ENCODE measurements at regions not wholly inside any gene's neighbourhood (a gene's known extent, or its start where the extent isn't known, plus 50 kb on each side); places are given as distances from the start of the nearest gene placed in this dataset.

DNA sequence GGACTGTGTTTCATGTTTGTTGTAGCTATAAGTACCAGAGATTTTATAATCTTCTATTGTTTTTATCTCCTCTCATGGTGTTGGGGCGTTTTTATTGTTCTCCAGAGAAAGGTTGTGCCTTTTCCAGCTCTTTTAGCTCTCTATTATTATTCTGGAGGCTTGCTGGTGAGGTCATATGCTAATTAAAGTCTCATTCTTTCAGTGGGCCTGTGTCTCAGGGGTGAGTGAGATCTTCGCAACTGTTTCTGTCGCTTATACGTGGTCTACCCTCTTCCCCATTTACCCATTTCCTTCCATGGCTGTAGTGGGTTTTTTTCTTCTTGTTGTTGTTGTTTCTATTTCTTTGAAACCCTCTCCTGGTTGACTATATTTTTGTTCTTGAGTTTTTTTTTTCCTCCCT lies 584.9 kb downstream of the TMEM182 start:
- POLR2A ChIA-PET, result no interaction called here
- dilution Hi-C loops (cut with MboI; ENCODE audit: extremely low pct_ligation_motif_present, low sequenced_read_pairs), result no loop called here

DNA sequence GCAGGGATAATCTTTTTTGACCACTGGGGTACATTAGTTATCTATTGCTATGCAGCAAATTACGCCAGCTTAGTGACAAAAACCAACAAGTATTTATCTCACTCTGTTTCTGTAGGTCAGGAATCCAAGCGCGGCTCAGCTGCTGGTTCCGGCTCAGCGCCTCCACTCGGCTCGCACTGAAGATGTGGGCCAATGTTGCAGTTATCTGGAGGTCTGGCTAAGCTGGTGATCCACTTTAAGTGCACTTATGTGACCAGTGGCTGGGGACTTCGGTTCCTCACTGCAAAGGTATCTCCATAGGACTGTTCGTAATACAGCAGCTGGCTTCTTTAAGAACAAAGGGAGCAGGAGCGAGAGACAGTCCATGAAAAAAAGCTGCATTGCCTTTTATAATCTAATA lies 591.9 kb downstream of the TMEM182 start:
- H3K4me2 ChIP-seq (ENCODE audit: insufficient read depth, low read length), result no peak overlapping the region
- H2AFZ ChIP-seq (ENCODE audit: low read depth, low read length), result no peak overlapping the region
- no peak overlapping the region for H3K4me3 ChIP-seq (replicated peaks in 1 of 3; ENCODE audit: insufficient read depth in 1 of 3, low read depth in 1 of 3, low read length in 3 of 3)
- no TSS peak for BruUV-seq (replicated peaks)
- no peaks in the 10 kb centered on the region for H3K9me3 ChIP-seq (replicated peaks; ENCODE audit: control insufficient read depth, insufficient read depth, low read length)
- TF ChIP-seq MYC (IDR thresholded peaks at IDR 0.05; ENCODE audit: low read depth, low read length), result no peak
- TF ChIP-seq POLR2AphosphoS5 (IDR thresholded peaks at IDR 0.05; ENCODE audit: insufficient read depth, low read depth, low read length), result no peak
- TF ChIP-seq GATA2 (IDR thresholded peaks at IDR 0.05; ENCODE audit: insufficient read depth, insufficient read length, low read depth, low read length), result no peak
- no peak for TF ChIP-seq EZH2 (IDR thresholded peaks at IDR 0.05; ENCODE audit: borderline replicate concordance, low read depth, low read length, severe bottlenecking)
- TF ChIP-seq, protein P1, sequence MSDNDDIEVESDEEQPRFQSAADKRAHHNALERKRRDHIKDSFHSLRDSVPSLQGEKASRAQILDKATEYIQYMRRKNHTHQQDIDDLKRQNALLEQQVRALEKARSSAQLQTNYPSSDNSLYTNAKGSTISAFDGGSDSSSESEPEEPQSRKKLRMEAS (IDR thresholded peaks at IDR 0.05; ENCODE audit: insufficient read depth, insufficient read length), result no peak
- ChIA-PET CTCF (no interaction called here), POLR2A (no interaction called here)
- DNase-seq (ENCODE audit: low read depth, low spot score) (no peak), FAIRE-seq (no peak)
- no peaks in the 10 kb centered on the region for H3K27me3 ChIP-seq (ENCODE audit: control insufficient read depth in 2 of 2, insufficient read depth in 2 of 2, low read length in 2 of 2)
- no peak overlapping the region for H3K9ac ChIP-seq (replicated peaks; ENCODE audit: extremely low read depth, insufficient read depth, low read length)
- no peaks in the 10 kb centered on the region for H3K36me3 ChIP-seq (ENCODE audit: control insufficient read depth in 2 of 2, extremely low read depth in 1 of 2, insufficient read depth in 2 of 2, low read length in 2 of 2)
- no peak overlapping the region for H3K27ac ChIP-seq (ENCODE audit: insufficient read depth, low read depth, low read length)
- intact Hi-C loops (cut with micrococcal nuclease) (no loop called here), dilution Hi-C loops (cut with MboI; ENCODE audit: extremely low pct_ligation_motif_present, low sequenced_read_pairs) (no loop called here)
- no peaks in the 10 kb centered on the region for H3K9me1 ChIP-seq (replicated peaks; ENCODE audit: control insufficient read depth, extremely low read depth, insufficient read depth, low read length)
- no peaks in the 10 kb centered on the region for H3K79me2 ChIP-seq (ENCODE audit: control insufficient read depth, insufficient read depth, low read length)
- no peaks in the 10 kb centered on the region for H3K4me1 ChIP-seq (ENCODE audit: control insufficient read depth, extremely low read depth, insufficient read depth, low read length)
- no peaks in the 10 kb centered on the region for H4K20me1 ChIP-seq (replicated peaks; ENCODE audit: control insufficient read depth, extremely low read depth, insufficient read depth, low read length)

More for the DNA sequence above, 584.9 kb downstream of the TMEM182 start:
- H3K4me2 ChIP-seq (ENCODE audit: insufficient read depth, low read length), result no peak overlapping the region
- no peak for TF ChIP-seq GATA2 (IDR thresholded peaks at IDR 0.05; ENCODE audit: insufficient read depth, insufficient read length, low read depth, low read length)
- TF ChIP-seq POLR2AphosphoS5 (IDR thresholded peaks at IDR 0.05; ENCODE audit: insufficient read depth, low read depth, low read length), result no peak
- no peak for TF ChIP-seq JUN (IDR thresholded peaks at IDR 0.05; ENCODE audit: borderline replicate concordance, insufficient read depth, insufficient read length, low read depth)
- TF ChIP-seq, protein P1 (IDR thresholded peaks at IDR 0.05; ENCODE audit: insufficient read depth, insufficient read length), result no peak
- H3K36me3 ChIP-seq (ENCODE audit: control insufficient read depth in 2 of 2, extremely low read depth in 1 of 2, insufficient read depth in 2 of 2, low read length in 2 of 2), result no peaks in the 10 kb centered on the region
- no peaks in the 10 kb centered on the region for H3K79me2 ChIP-seq (ENCODE audit: control insufficient read depth, insufficient read depth, low read length)
- no peak overlapping the region for H3K4me3 ChIP-seq (replicated peaks in 1 of 3; ENCODE audit: insufficient read depth in 1 of 3, low read depth in 1 of 3, low read length in 3 of 3)
- no peaks in the 10 kb centered on the region for H3K4me1 ChIP-seq (ENCODE audit: control insufficient read depth, extremely low read depth, insufficient read depth, low read length)
- FAIRE-seq (no peak), DNase-seq (ENCODE audit: low read depth, low spot score) (no peak)
- H3K9me3 ChIP-seq (replicated peaks; ENCODE audit: control insufficient read depth, insufficient read depth, low read length), result no peaks in the 10 kb centered on the region
- BruUV-seq (replicated peaks), result no TSS peak
- intact Hi-C loops (cut with micrococcal nuclease), result no loop called here
- H3K9me1 ChIP-seq (replicated peaks; ENCODE audit: control insufficient read depth, extremely low read depth, insufficient read depth, low read length), result no peaks in the 10 kb centered on the region
- H3K9ac ChIP-seq (replicated peaks; ENCODE audit: extremely low read depth, insufficient read depth, low read length), result no peak overlapping the region
- CTCF ChIA-PET, result no interaction called here
- no peaks in the 10 kb centered on the region for H3K27me3 ChIP-seq (ENCODE audit: control insufficient read depth in 2 of 2, insufficient read depth in 2 of 2, low read length in 2 of 2)
- H2AFZ ChIP-seq (ENCODE audit: low read depth, low read length), result no peak overlapping the region
- H3K27ac ChIP-seq (ENCODE audit: insufficient read depth, low read depth, low read length), result no peak overlapping the region
- no peaks in the 10 kb centered on the region for H4K20me1 ChIP-seq (replicated peaks; ENCODE audit: control insufficient read depth, extremely low read depth, insufficient read depth, low read length)

All from endothelial cell of umbilical vein (primary cell).